ENCODE measurements at regions not wholly inside any gene's neighbourhood (a gene's known extent, or its start where the extent isn't known, plus 50 kb on each side); places are given as distances from the start of the nearest gene placed in this dataset.
"Not testable (repeated sequence)": the region's sequence is repeated elsewhere in the genome, so short reads cannot be mapped to it uniquely, and the experiment has no call there.

- DNase-seq = no peak
Observed at GRCh38 chr10:2414039-2414438, 653.3 kb upstream of the PFKP start.

- no peak for DNase-seq
Observed at GRCh38 chr10:2410049-2410448, 657.3 kb upstream of the PFKP start.

- no peak for DNase-seq
Observed at GRCh38 chr10:2401459-2401858, 664.1 kb upstream of the ADARB2 start.

- no peak for DNase-seq
Observed at GRCh38 chr10:2399482-2399881, 662.2 kb upstream of the ADARB2 start.

GRCh38 chr10:2392145-2392812, 655.0 kb upstream of the ADARB2 start:
- DNase-seq = no peak

GRCh38 chr10:2387672-2388071, 650.3 kb upstream of the ADARB2 start:
- DNase-seq = no peak

- DNase-seq = no peak
Observed at GRCh38 chr10:2387261-2387660, 649.9 kb upstream of the ADARB2 start.

GRCh38 chr10:2380218-2380617, 642.9 kb upstream of the ADARB2 start:
- no peak for DNase-seq

GRCh38 chr10:2367083-2367482, 629.8 kb upstream of the ADARB2 start:
- no peak for DNase-seq

GRCh38 chr10:2366264-2366931, 629.1 kb upstream of the ADARB2 start:
- DNase-seq = no peak

GRCh38 chr10:2362331-2362730, 625.0 kb upstream of the ADARB2 start:
- no peak for DNase-seq

GRCh38 chr10:2358586-2358985, 621.3 kb upstream of the ADARB2 start:
- DNase-seq = no peak

- DNase-seq = no peak
Observed at GRCh38 chr10:2356670-2357069, 619.3 kb upstream of the ADARB2 start.

- DNase-seq = no peak
Observed at GRCh38 chr10:2351566-2351965, 614.2 kb upstream of the ADARB2 start.

GRCh38 chr10:2342206-2342605, 604.9 kb upstream of the ADARB2 start:
- DNase-seq = no peak

- no peak for DNase-seq
Observed at GRCh38 chr10:2340831-2341647, 603.7 kb upstream of the ADARB2 start.

GRCh38 chr10:2335626-2336025, 598.3 kb upstream of the ADARB2 start:
- DNase-seq = no peak

GRCh38 chr10:2334575-2334974, 597.2 kb upstream of the ADARB2 start:
- DNase-seq = no peak

GRCh38 chr10:2329082-2329481, 591.8 kb upstream of the ADARB2 start:
- no peak for DNase-seq

GRCh38 chr10:2326411-2326810, 589.1 kb upstream of the ADARB2 start:
- no peak for DNase-seq

GRCh38 chr10:2315045-2315485, 577.7 kb upstream of the ADARB2 start:
- not testable (repeated sequence) for DNase-seq

- DNase-seq = no peak
Observed at GRCh38 chr10:2306081-2306480, 568.8 kb upstream of the ADARB2 start.

- no peak for DNase-seq
Observed at GRCh38 chr10:2303169-2303568, 565.8 kb upstream of the ADARB2 start.

GRCh38 chr10:2301227-2301626, 563.9 kb upstream of the ADARB2 start:
- DNase-seq = no peak

All from stimulated activated CD4-positive, alpha-beta T cell treated with anti-CD3 and anti-CD28 coated beads, Interleukin-12 subunit alpha, Interleukin-12 subunit beta, amount 100 ng/mL, for 4 hours (primary cell).